Endothelial cell of umbilical vein (primary cell): ENCODE measurements at regions not wholly inside any gene's neighbourhood (a gene's known extent, or its start where the extent isn't known, plus 50 kb on each side); places are given as distances from the start of the nearest gene placed in this dataset.

Source experiments
- BruUV-seq: library from RNA; stranded (reverse); fragments of 400-500 nt; replicated peaks from 2 replicates; lab custom pipeline; 2021; lab: Mats Ljungman, UMichigan
- CTCF ChIA-PET: fragments of 300-600, 350-600 bp; sonication (Branson Sonifier 250); formaldehyde crosslinking; loops from one replicate; lab custom pipeline; 2021; ENCODE audit warnings: antibody characterized with exemption, inconsistent platforms; lab: Charles Lee
- POLR2A ChIA-PET: fragments of 300-600, 350-600 bp; sonication (Branson Sonifier 250); formaldehyde crosslinking; loops from one replicate; lab custom pipeline; 2021; ENCODE audit warnings: antibody characterized with exemption, inconsistent platforms; lab: Charles Lee
- DNase-seq: peaks from one replicate; pipeline ENCODE4 v3.0.0-alpha.2; 2011; ENCODE audit warnings: low read depth, low spot score
- FAIRE-seq: peaks from 2 replicates; lab custom pipeline; 2011; peaks lifted over from hg19 to GRCh38; lab: Jason Lieb, UNC
- H2AFZ ChIP-seq: 2 replicates; pipeline ENCODE4 v1.6.0; 2012; ENCODE audit warnings: low read depth, low read length, control low read depth, inconsistent platforms
- H3K27ac ChIP-seq: 2 replicates; pipeline ENCODE4 v1.5.1; 2011; ENCODE audit warnings: low read depth, mild to moderate bottlenecking, control low read depth, low read length, moderate library complexity; ENCODE audit not compliant: insufficient read depth
- H3K27me3 ChIP-seq, 2 experiments: 2 replicates each; pipeline versions ENCODE4 v1.6.0 to v1.6.1; 2011; ENCODE audit warnings: low read length in 2 of 2, mixed read lengths in 1 of 2; ENCODE audit not compliant: control insufficient read depth in 2 of 2, insufficient read depth in 2 of 2
- H3K36me3 ChIP-seq, 2 experiments: 2 replicates in 1 of 2; 3 replicates in 1 of 2; pipeline ENCODE4 v1.5.1; 2011; ENCODE audit warnings: low read length in 2 of 2, mild to moderate bottlenecking in 1 of 2, moderate library complexity in 1 of 2; ENCODE audit not compliant: control insufficient read depth in 2 of 2, insufficient read depth in 2 of 2; ENCODE audit errors: extremely low read depth in 1 of 2
- H3K4me1 ChIP-seq: 3 replicates; pipeline ENCODE4 v1.5.1; 2011; ENCODE audit warnings: mild to moderate bottlenecking, low read length; ENCODE audit not compliant: control insufficient read depth, insufficient read depth; ENCODE audit errors: extremely low read depth
- H3K4me2 ChIP-seq: 2 replicates; pipeline ENCODE4 v1.6.1; 2011; ENCODE audit warnings: low read length, control low read depth, mixed read lengths; ENCODE audit not compliant: insufficient read depth
- H3K4me3 ChIP-seq, 3 experiments: fragments of 200-600 bp in 1 of 3; sonication (generic), shearing (Covaris generic) in 1 of 3; replicated peaks in 1 of 3; 2 replicates each; pipeline ENCODE4 v1.5.1; 2011 to 2016; ENCODE audit warnings: control low read depth in 3 of 3, low read length in 3 of 3, mild to moderate bottlenecking in 2 of 3, inconsistent platforms in 1 of 3, low read depth in 1 of 3, moderate library complexity in 1 of 3; ENCODE audit not compliant: insufficient read depth in 1 of 3
- H3K79me2 ChIP-seq: 2 replicates; pipeline ENCODE4 v1.6.0; 2012; ENCODE audit warnings: low read length, inconsistent platforms; ENCODE audit not compliant: control insufficient read depth, insufficient read depth
- H3K9ac ChIP-seq: replicated peaks from 2 replicates; pipeline ENCODE3; 2011; ENCODE audit warnings: low read length, control low read depth; ENCODE audit not compliant: insufficient read depth; ENCODE audit errors: extremely low read depth
- H3K9me1 ChIP-seq: replicated peaks from 3 replicates; pipeline ENCODE4 v1.6.0; 2011; ENCODE audit warnings: mild to moderate bottlenecking, low read length; ENCODE audit not compliant: control insufficient read depth, insufficient read depth; ENCODE audit errors: extremely low read depth
- H3K9me3 ChIP-seq: replicated peaks from 2 replicates; pipeline ENCODE4 v1.5.1; 2012; ENCODE audit warnings: low read length, inconsistent platforms; ENCODE audit not compliant: control insufficient read depth, insufficient read depth
- H4K20me1 ChIP-seq: replicated peaks from 2 replicates; pipeline ENCODE3; 2011; ENCODE audit warnings: mild to moderate bottlenecking, low read length; ENCODE audit not compliant: control insufficient read depth, insufficient read depth; ENCODE audit errors: extremely low read depth
- EZH2 ChIP-seq: IDR thresholded peaks from 2 replicates; pipeline ENCODE4 v1.6.1; 2012; ENCODE audit warnings: borderline replicate concordance, low read depth, mild to moderate bottlenecking, moderate library complexity, low read length, inconsistent platforms; ENCODE audit not compliant: severe bottlenecking
- FOS ChIP-seq: IDR thresholded peaks from 2 replicates; pipeline ENCODE4 v1.6.1; 2011; ENCODE audit warnings: mild to moderate bottlenecking, low read length, moderate library complexity, borderline replicate concordance; ENCODE audit not compliant: insufficient read depth
- GATA2 ChIP-seq: IDR thresholded peaks from 2 replicates; pipeline ENCODE4 v1.7.0; 2011; ENCODE audit warnings: low read depth, mild to moderate bottlenecking, moderate library complexity, mixed read lengths, low read length; ENCODE audit not compliant: insufficient read length, insufficient read depth
- JUN ChIP-seq: IDR thresholded peaks from 2 replicates; pipeline ENCODE4 v1.6.1; 2011; ENCODE audit warnings: borderline replicate concordance, low read depth; ENCODE audit not compliant: insufficient read length, insufficient read depth
- MYC ChIP-seq: IDR thresholded peaks from one replicate; pipeline ENCODE4 v1.6.1; 2011; ENCODE audit warnings: mild to moderate bottlenecking, low read depth, low read length
- POLR2A ChIP-seq: IDR thresholded peaks from 2 replicates; pipeline ENCODE4 v1.6.1; 2012; ENCODE audit warnings: low read depth, mild to moderate bottlenecking, control low read depth, low read length
- POLR2AphosphoS5 ChIP-seq: IDR thresholded peaks from 2 replicates; pipeline ENCODE4 v1.6.1; 2012; ENCODE audit warnings: low read depth, mild to moderate bottlenecking, control low read depth, low read length, moderate library complexity; ENCODE audit not compliant: insufficient read depth
- dilution Hi-C: fragments of 300-500 bp; cut with MboI; formaldehyde crosslinking; loops from one replicate; pipeline ENCODE4 v1.15.0; 2019; ENCODE audit warnings: low sequenced_read_pairs; ENCODE audit not compliant: extremely low pct_ligation_motif_present
- intact Hi-C: fragments of 100-400 bp; cut with micrococcal nuclease; formaldehyde crosslinking; loops from one replicate; pipeline ENCODE4 v1.10.0; 2022
- TF ChIP-seq, protein P1 (sequence below): IDR thresholded peaks from 2 replicates; pipeline ENCODE4 v1.6.1; 2011; ENCODE audit not compliant: insufficient read depth, insufficient read length
- TF ChIP-seq, protein P2 (sequence below), 2 donors: IDR thresholded peaks; 1 replicate in 1 of 2; 2 replicates in 1 of 2; pipeline ENCODE4 v1.5.1; 2011; ENCODE audit warnings: low read length in 2 of 2, mild to moderate bottlenecking in 2 of 2, moderate library complexity in 2 of 2, control low read depth in 1 of 2, inconsistent platforms in 1 of 2, low read depth in 1 of 2; ENCODE audit not compliant: insufficient read depth in 1 of 2; ENCODE audit errors: extremely low read depth in 1 of 2

DNA sequence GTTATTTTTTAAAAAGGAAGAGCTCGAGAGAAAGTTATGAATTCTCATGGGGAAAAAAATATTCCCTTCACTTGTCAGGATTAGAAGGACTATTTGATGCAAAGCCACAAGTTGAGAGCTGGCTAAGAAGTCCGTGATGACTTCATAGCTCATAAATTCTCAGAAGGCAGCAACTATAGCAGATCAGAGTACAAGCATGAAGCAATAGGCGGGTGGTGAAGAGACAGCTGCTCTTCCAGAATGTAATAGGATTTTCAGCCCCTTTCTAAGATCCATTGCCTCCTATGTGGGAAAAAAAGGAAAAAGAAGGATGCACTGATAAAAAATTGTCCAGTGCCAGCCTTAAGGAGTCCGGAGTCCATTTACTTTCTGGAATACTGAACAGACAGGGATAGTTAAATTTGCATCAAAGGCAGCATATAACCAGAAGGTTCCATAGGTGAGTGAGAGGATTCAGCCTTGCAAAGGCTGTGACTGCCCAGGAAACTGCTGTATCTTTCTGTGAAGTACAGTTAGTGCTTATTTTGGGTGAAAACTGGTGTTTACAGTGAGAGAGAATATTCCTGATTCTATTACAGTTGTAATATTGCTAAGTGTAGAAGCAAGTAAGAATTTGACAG, 929.5 kb upstream of the ALCAM start:
- TF ChIP-seq, protein P1, sequence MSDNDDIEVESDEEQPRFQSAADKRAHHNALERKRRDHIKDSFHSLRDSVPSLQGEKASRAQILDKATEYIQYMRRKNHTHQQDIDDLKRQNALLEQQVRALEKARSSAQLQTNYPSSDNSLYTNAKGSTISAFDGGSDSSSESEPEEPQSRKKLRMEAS: no peak
- no peak for TF ChIP-seq JUN
- TF ChIP-seq FOS: no peak
- no peak for TF ChIP-seq GATA2
- no peak for TF ChIP-seq POLR2AphosphoS5
- TF ChIP-seq, protein P2, sequence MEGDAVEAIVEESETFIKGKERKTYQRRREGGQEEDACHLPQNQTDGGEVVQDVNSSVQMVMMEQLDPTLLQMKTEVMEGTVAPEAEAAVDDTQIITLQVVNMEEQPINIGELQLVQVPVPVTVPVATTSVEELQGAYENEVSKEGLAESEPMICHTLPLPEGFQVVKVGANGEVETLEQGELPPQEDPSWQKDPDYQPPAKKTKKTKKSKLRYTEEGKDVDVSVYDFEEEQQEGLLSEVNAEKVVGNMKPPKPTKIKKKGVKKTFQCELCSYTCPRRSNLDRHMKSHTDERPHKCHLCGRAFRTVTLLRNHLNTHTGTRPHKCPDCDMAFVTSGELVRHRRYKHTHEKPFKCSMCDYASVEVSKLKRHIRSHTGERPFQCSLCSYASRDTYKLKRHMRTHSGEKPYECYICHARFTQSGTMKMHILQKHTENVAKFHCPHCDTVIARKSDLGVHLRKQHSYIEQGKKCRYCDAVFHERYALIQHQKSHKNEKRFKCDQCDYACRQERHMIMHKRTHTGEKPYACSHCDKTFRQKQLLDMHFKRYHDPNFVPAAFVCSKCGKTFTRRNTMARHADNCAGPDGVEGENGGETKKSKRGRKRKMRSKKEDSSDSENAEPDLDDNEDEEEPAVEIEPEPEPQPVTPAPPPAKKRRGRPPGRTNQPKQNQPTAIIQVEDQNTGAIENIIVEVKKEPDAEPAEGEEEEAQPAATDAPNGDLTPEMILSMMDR (IDR thresholded peaks at IDR 0.05; ENCODE audit: extremely low read depth in 1 of 2, insufficient read depth in 1 of 2, low read depth in 1 of 2, low read length in 2 of 2): no peak
- TF ChIP-seq POLR2A: no peak
- no peak for TF ChIP-seq MYC
- TF ChIP-seq EZH2: no peak
- no peak overlapping the region for H3K9ac ChIP-seq
- ChIA-PET CTCF (interaction anchor here (1.1 kb wide), 1 partner anchor 23 kb away, joined by 3 read pairs; no protein-coding TSS in a partner anchor), POLR2A (no interaction called here)
- intact Hi-C loops (no loop called here), dilution Hi-C loops (no loop called here)
- FAIRE-seq (no peak), DNase-seq (no peak)
- no peaks in the 10 kb centered on the region for H3K27me3 ChIP-seq
- H3K9me3 ChIP-seq: no peaks in the 10 kb centered on the region
- H3K4me1 ChIP-seq: no peaks in the 10 kb centered on the region
- no TSS peak for BruUV-seq
- no peaks in the 10 kb centered on the region for H3K9me1 ChIP-seq
- no peak overlapping the region for H2AFZ ChIP-seq
- H3K27ac ChIP-seq: no peak overlapping the region
- H3K79me2 ChIP-seq: no peaks in the 10 kb centered on the region
- H3K36me3 ChIP-seq: no peaks in the 10 kb centered on the region
- no peak overlapping the region for H3K4me2 ChIP-seq
- H4K20me1 ChIP-seq: no peaks in the 10 kb centered on the region
- H3K4me3 ChIP-seq: no peak overlapping the region
